ENCODE measurements at regions not wholly inside any gene's neighbourhood (a gene's known extent, or its start where the extent isn't known, plus 50 kb on each side); places are given as distances from the start of the nearest gene placed in this dataset.

GRCh38 chr5:74469234-74469994 is 171.1 kb downstream of the ENC1 start:
- no peak for TF ChIP-seq ZNF274 (IDR thresholded peaks at IDR 0.05; ENCODE audit: low read depth, low read length)
- no peak overlapping the region for H3K4me3 ChIP-seq (ENCODE audit: low read length)

GRCh38 chr5:74468421-74468820 is 172.1 kb downstream of the ENC1 start:
- no peak for TF ChIP-seq ZNF274 (IDR thresholded peaks at IDR 0.05; ENCODE audit: low read depth, low read length)
- H3K4me3 ChIP-seq (ENCODE audit: low read length) = no peak overlapping the region

- TF ChIP-seq ZNF274 (IDR thresholded peaks at IDR 0.05; ENCODE audit: low read depth, low read length) = no peak
- H3K4me3 ChIP-seq (ENCODE audit: low read length) = no peak overlapping the region
Measured at GRCh38 chr5:74465724-74466123, 174.8 kb downstream of the ENC1 start.

GRCh38 chr5:74464512-74465209 is 175.9 kb downstream of the ENC1 start:
- no peak for TF ChIP-seq ZNF274 (IDR thresholded peaks at IDR 0.05; ENCODE audit: low read depth, low read length)
- no peak overlapping the region for H3K4me3 ChIP-seq (ENCODE audit: low read length)

- H3K4me3 ChIP-seq (ENCODE audit: low read length) = no peak overlapping the region
- no peak for TF ChIP-seq ZNF274 (IDR thresholded peaks at IDR 0.05; ENCODE audit: low read depth, low read length)
Measured at GRCh38 chr5:74462356-74462755, 178.2 kb downstream of the ENC1 start.

GRCh38 chr5:74461251-74461650 is 179.3 kb downstream of the ENC1 start:
- TF ChIP-seq ZNF274 (IDR thresholded peaks at IDR 0.05; ENCODE audit: low read depth, low read length) = no peak
- no peak overlapping the region for H3K4me3 ChIP-seq (ENCODE audit: low read length)

- H3K4me3 ChIP-seq (ENCODE audit: low read length) = no peak overlapping the region
- no peak for TF ChIP-seq ZNF274 (IDR thresholded peaks at IDR 0.05; ENCODE audit: low read depth, low read length)
Measured at GRCh38 chr5:74460694-74461093, 179.8 kb downstream of the ENC1 start.

- TF ChIP-seq ZNF274 (IDR thresholded peaks at IDR 0.05; ENCODE audit: low read depth, low read length) = no peak
- H3K4me3 ChIP-seq (ENCODE audit: low read length) = no peak overlapping the region
Measured at GRCh38 chr5:74459984-74460383, 180.5 kb downstream of the ENC1 start.

GRCh38 chr5:74457876-74458275 is 182.7 kb downstream of the ENC1 start:
- TF ChIP-seq ZNF274 (IDR thresholded peaks at IDR 0.05; ENCODE audit: low read depth, low read length) = no peak
- H3K4me3 ChIP-seq (ENCODE audit: low read length) = no peak overlapping the region

GRCh38 chr5:74454263-74455030 is 186.1 kb downstream of the ENC1 start:
- H3K4me3 ChIP-seq (ENCODE audit: low read length) = no peak overlapping the region
- TF ChIP-seq ZNF274 (IDR thresholded peaks at IDR 0.05; ENCODE audit: low read depth, low read length) = no peak

GRCh38 chr5:74452856-74453255 is 187.7 kb downstream of the ENC1 start:
- no peak overlapping the region for H3K4me3 ChIP-seq (ENCODE audit: low read length)
- no peak for TF ChIP-seq ZNF274 (IDR thresholded peaks at IDR 0.05; ENCODE audit: low read depth, low read length)

- TF ChIP-seq ZNF274 (IDR thresholded peaks at IDR 0.05; ENCODE audit: low read depth, low read length) = no peak
- no peak overlapping the region for H3K4me3 ChIP-seq (ENCODE audit: low read length)
Measured at GRCh38 chr5:74450095-74450494, 190.4 kb downstream of the ENC1 start.

- TF ChIP-seq ZNF274 (IDR thresholded peaks at IDR 0.05; ENCODE audit: low read depth, low read length) = no peak
- H3K4me3 ChIP-seq (ENCODE audit: low read length) = no peak overlapping the region
Measured at GRCh38 chr5:74446725-74447241, 193.7 kb downstream of the ENC1 start.

GRCh38 chr5:74442466-74442865 is 198.1 kb downstream of the ENC1 start:
- no peak for TF ChIP-seq ZNF274 (IDR thresholded peaks at IDR 0.05; ENCODE audit: low read depth, low read length)
- H3K4me3 ChIP-seq (ENCODE audit: low read length) = no peak overlapping the region
